Suprapubic skin (tissue), 4 donors: ENCODE measurements at regions not wholly inside any gene's neighbourhood (a gene's known extent, or its start where the extent isn't known, plus 50 kb on each side); places are given as distances from the start of the nearest gene placed in this dataset.

Experiments used
- EP300 ChIP-seq: sonication (generic); formaldehyde crosslinking; IDR thresholded peaks from one replicate; pipeline ENCODE4 v1.6.1; 2017; ENCODE audit warnings: antibody characterized with exemption
- POLR2A ChIP-seq, 2 donors: fragments of 450-650 bp; IDR thresholded peaks; one replicate each; pipeline ENCODE4 v1.6.1; 2017; ENCODE audit warnings: antibody characterized with exemption in 2 of 2, mild to moderate bottlenecking in 2 of 2, moderate library complexity in 2 of 2
- POLR2AphosphoS5 ChIP-seq, 3 donors: sonication (generic); formaldehyde crosslinking; IDR thresholded peaks; one replicate each; pipeline ENCODE4 v1.6.1; 2017; ENCODE audit warnings: antibody characterized with exemption in 3 of 3
- TF ChIP-seq, protein P1 (sequence below), 2 donors: fragments of 200-600 bp in 1 of 2; fragments of 450-650 bp in 1 of 2; sonication (generic) in 1 of 2; IDR thresholded peaks; one replicate each; pipeline ENCODE4 v1.5.1; 2016 to 2019; ENCODE audit warnings: antibody characterized with exemption in 2 of 2, mild to moderate bottlenecking in 1 of 2, moderate library complexity in 1 of 2

DNA sequence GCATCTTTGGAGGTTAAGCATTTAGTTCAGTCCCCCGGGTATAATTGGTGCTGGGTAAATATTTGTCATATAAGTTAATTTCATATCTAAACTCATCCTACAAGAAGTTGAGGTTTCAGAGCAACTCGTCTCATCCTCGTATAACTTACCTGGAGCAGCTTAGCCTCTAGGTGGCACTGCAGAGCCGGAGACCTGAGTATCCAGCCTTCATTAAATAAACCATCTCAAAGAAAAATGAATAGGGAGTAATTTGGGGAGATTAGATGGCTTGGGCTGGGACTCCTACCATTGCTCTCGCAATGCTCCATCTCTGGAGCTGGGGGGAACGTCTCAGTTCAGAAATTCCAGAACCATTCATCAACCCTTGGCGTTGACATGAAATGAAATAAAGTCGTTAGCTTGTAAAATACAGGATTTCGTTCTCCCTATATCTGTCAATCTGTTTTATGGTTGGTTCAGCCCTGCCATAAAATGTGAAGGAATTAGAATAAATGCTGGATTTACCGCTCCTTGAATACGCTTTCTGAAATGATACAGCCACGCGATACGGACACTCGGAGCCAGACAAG lies 122.9 kb upstream of the TMEM132D start:
- TF ChIP-seq POLR2A (IDR thresholded peaks at IDR 0.05) (no peak), POLR2AphosphoS5 (IDR thresholded peaks at IDR 0.05) (no peak), EP300 (no peak)
- TF ChIP-seq, protein P1, sequence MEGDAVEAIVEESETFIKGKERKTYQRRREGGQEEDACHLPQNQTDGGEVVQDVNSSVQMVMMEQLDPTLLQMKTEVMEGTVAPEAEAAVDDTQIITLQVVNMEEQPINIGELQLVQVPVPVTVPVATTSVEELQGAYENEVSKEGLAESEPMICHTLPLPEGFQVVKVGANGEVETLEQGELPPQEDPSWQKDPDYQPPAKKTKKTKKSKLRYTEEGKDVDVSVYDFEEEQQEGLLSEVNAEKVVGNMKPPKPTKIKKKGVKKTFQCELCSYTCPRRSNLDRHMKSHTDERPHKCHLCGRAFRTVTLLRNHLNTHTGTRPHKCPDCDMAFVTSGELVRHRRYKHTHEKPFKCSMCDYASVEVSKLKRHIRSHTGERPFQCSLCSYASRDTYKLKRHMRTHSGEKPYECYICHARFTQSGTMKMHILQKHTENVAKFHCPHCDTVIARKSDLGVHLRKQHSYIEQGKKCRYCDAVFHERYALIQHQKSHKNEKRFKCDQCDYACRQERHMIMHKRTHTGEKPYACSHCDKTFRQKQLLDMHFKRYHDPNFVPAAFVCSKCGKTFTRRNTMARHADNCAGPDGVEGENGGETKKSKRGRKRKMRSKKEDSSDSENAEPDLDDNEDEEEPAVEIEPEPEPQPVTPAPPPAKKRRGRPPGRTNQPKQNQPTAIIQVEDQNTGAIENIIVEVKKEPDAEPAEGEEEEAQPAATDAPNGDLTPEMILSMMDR (IDR thresholded peaks at IDR 0.05), result peak in 1 of 2 donors; percentile 64
